ENCODE measurements at regions not wholly inside any gene's neighbourhood (a gene's known extent, or its start where the extent isn't known, plus 50 kb on each side); places are given as distances from the start of the nearest gene placed in this dataset.

GRCh38 chr6:98179606-98180005 lies 654.8 kb upstream of the POU3F2 start:
- no peak for DNase-seq

GRCh38 chr6:98200084-98200483 lies 634.3 kb upstream of the POU3F2 start:
- DNase-seq = peak; percentile 20

GRCh38 chr6:98203170-98203806 lies 631.1 kb upstream of the POU3F2 start:
- no peak for DNase-seq

DNA sequence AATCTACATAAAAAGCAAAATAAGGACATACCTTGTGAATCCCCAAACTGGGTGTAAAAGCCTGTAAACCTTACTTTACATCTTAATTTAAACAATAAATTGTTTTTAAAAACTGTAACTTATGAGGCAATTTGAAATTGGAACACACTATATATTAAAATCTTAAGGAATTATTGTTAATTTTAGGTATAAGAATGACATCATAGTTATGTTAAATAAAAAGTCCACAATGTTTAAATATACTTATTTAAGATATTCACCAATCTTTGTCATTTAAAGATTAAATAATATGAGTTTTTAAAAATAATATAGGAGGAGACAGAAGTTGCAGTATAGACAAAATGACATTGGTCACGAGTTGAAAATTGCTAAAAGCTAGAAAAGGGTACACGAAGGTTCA lies 621.9 kb upstream of the POU3F2 start:
- no peak for DNase-seq

DNA sequence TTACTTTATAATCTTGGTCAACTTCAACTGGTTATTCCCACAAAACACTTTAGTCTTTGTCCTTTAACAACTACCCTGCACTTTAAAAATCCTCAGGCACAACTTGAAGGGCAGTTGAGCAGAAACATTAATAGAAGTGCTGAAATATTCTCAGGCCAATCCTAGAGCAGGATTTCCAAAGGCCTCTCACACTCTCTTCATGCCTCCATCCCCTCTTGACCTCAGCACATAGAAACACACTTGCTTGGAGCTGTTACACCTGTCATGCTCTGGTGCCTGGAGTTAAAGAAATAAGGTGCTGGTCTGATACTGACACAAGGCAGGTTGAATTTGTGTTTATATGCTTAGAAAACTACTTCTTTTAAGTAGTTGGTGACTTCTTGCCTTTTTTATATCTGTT lies 618.8 kb upstream of the POU3F2 start:
- no peak for DNase-seq

DNA sequence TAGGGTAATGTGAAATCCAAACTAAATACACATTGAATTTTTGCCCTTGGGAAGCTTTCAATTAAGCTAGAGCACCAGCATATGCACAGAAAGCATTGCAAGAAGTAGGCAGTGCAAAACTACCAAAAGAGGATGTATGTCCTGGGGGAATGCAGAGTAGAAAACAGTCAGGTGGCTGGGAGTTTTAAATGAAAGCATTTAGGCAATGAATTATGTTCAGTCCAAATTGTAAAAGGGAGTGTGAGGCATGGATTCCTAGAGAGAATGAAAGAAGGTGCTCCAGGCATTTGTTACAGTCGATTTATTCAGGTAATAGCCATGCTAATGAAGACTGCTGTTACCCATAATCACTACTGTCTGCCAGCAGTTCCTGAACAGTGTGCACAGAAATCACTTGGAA lies 604.1 kb upstream of the POU3F2 start:
- DNase-seq = no peak

- DNase-seq = no peak
Measured at GRCh38 chr6:98239057-98239456, 595.3 kb upstream of the POU3F2 start.

- no peak for DNase-seq
Measured at GRCh38 chr6:98241630-98242029, 592.7 kb upstream of the POU3F2 start.

GRCh38 chr6:98254624-98255023 lies 579.8 kb upstream of the POU3F2 start:
- DNase-seq = no peak

- no peak for DNase-seq
Measured at GRCh38 chr6:98260382-98260781, 574.0 kb upstream of the POU3F2 start.

DNA sequence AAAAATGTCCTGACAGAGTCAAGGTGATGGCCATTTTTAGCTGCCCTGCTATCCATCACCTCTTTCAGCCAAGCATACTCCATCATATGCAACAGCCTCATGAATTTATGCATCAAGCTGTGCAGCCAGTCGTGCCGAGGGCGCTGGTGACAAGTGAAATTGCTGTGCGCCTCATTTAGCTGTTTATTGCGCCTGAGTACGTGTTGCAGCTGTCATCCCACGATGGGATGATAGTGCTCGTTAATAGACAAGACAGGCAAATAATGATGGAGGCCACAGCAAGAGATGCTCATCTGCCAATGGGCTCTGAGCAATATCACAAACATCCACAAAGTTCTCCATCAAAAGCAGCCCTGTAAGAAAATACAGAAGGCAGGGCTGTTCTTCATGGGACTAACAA lies 562.3 kb upstream of the POU3F2 start:
- DNase-seq = no peak

DNA sequence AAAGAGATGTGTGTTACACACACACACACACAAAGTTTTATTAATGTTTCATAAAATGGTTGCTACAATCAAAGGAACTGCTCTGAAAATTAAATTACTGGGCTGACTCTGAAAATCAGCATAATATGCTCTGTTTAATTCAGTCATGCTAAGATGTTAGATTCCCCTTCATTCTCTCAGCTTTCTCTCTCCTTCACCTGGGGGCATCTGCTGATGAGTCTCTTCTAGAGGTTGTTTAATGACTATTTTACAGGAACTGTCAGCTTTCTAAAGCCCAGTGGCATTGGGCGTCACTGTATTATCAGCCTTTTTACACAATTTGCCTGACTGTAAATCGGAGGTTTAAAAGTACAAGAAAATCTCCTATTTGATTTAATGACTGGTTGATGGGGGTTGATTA lies 559.7 kb upstream of the POU3F2 start:
- DNase-seq = no peak

DNA sequence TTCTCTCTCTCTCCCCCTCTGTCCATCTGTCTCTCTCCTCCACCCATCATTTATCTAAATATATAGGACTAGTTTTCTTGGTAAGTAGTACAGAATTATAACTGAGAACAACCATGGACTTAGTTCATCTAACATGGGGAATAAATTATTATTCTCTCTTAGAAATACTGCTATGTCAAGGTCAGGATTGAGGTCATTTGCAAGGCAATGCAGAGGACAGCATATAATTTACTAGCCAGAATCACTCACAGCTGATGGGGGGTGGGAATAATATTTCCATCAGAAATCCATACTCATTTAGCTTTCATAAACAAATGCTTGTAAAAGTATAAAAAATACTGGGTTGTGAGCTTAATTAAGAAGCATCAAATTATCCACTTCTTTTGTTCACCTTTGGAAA lies 553.9 kb upstream of the POU3F2 start:
- no peak for DNase-seq

DNA sequence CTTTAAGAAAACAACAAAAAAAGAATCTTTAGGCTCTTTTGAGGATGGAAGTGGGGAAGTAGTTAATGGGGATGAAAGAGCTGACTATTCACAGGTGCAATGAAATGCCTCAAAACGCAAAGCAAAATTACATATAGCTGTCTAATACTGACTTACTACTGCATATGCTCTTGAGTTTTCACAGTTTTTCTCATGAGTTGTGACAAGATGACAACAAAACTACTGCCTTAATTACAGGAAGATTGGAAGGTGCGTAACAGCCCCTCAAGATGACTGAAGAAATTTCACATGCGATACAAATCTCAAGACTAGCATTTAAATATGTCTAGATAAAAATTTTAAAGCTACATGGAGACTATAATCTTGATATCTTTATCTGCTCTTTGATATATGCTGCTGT lies 547.8 kb upstream of the POU3F2 start:
- no peak for DNase-seq

- DNase-seq = no peak
Measured at GRCh38 chr6:98287876-98288275, 546.5 kb upstream of the POU3F2 start.

- no peak for DNase-seq
Measured at GRCh38 chr6:98292810-98293209, 541.6 kb upstream of the POU3F2 start.

DNA sequence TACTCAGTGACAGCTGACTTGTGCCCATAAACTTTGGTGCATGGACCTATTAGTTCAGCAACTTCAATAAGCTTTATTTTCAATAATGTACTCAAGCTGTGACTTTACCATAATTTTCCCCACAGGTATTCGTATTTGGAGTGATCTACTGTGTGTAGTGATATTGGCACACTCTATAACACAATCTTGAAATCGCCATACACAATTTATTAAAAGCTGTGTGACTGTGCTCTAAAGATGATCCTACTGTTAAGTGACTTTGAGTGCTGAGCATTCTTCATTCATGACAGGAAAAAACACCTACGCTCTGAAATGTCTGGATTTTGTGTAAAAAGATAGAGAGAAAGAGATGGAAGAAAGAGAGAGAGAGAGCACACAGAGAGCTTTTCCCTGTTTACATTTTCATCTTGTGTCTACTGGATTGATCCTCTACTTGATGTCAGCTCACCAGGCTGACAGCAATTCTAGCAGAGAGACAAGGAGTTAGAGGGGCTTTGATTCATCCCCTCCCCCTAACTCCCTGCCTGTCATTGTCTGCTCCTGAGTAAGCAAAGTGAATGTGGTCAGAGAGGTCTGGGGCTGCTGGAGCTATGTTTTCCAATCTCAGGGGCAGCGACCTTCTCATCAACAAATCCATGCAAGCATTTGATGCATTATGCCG lies 538.7 kb upstream of the POU3F2 start:
- DNase-seq = peak; percentile 15

GRCh38 chr6:98308564-98308963 lies 525.8 kb upstream of the POU3F2 start:
- DNase-seq = no peak

GRCh38 chr6:98310443-98310842 lies 523.9 kb upstream of the POU3F2 start:
- DNase-seq = no peak

DNA sequence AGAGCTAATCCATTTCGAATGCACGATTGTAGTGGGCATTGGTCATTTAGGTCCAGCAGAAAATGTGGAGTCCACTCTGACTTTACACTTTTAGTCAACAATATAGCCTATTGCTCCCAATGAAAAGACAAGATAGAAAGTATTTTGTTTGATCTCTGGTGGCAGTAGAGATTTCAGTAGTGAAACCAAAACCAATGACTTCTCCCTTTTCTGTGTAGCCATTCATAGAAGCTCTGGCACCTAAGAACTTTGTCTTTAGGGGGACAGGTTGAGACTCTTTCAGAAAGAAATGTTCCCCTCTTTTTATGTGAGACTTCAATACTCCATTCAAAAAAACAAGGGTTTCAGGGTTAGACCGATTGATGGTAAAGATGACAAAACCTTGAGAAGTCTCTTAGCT lies 510.8 kb upstream of the POU3F2 start:
- DNase-seq = no peak

- no peak for DNase-seq
Measured at GRCh38 chr6:98324446-98324845, 509.9 kb upstream of the POU3F2 start.

DNA sequence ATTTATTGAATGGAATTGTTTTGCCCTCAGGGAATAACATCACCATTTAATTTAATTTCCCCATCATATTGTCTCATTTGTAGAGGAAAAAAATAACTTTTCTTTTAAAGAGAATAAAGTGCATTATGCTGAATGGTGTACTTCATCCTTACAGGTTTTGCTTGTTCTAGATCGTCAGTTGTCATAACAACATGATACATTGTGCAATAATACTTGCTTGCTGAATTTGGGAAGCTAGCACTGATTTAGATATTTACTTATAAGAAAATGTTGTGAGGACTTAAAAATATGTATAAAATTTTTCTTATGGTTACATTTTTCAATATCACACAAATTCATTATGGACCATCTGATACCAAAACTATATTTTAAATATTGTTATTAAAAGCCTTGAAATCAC lies 509.0 kb upstream of the POU3F2 start:
- no peak for DNase-seq

GRCh38 chr6:98333273-98333672 lies 501.1 kb upstream of the POU3F2 start:
- DNase-seq = no peak

- DNase-seq = no peak
Measured at GRCh38 chr6:98335594-98335993, 498.8 kb upstream of the POU3F2 start.

- DNase-seq = no peak
Measured at GRCh38 chr6:98339506-98339905, 494.9 kb upstream of the POU3F2 start.
